ENCODE measurements at regions not wholly inside any gene's neighbourhood (a gene's known extent, or its start where the extent isn't known, plus 50 kb on each side); places are given as distances from the start of the nearest gene placed in this dataset.

GRCh38 chr1:22228505-22228911 is 85.6 kb upstream of the WNT4 start:
- Histone ChIP-seq H3K4me3 (no peak overlapping the region), H3K9me3 (no peaks in the 10 kb centered on the region), H3K27ac (no peak overlapping the region), H3K27me3 (no peaks in the 10 kb centered on the region), H3K4me1 (no peaks in the 10 kb centered on the region), H3K36me3 (no peaks in the 10 kb centered on the region)
- no peak for DNase-seq (ENCODE audit: low spot score in 2 of 2)
- no peak for TF ChIP-seq CTCF (IDR thresholded peaks at IDR 0.05)
- intact Hi-C loops (cut with DNase I) = no loop called here

- H3K9me3 ChIP-seq = no peaks in the 10 kb centered on the region
- H3K27ac ChIP-seq = no peak overlapping the region
- no peak for TF ChIP-seq CTCF (IDR thresholded peaks at IDR 0.05)
- intact Hi-C loops (cut with DNase I) = no loop called here
- H3K4me3 ChIP-seq = no peak overlapping the region
- no peak for DNase-seq (ENCODE audit: low spot score in 2 of 2)
- no peaks in the 10 kb centered on the region for H3K27me3 ChIP-seq
- no peaks in the 10 kb centered on the region for H3K36me3 ChIP-seq
- no peaks in the 10 kb centered on the region for H3K4me1 ChIP-seq
Measured at GRCh38 chr1:22229379-22229778, 86.5 kb upstream of the WNT4 start.

GRCh38 chr1:22231068-22231593 is 88.2 kb upstream of the WNT4 start:
- DNase-seq (ENCODE audit: low spot score in 2 of 2) = no peak
- intact Hi-C loops (cut with DNase I) = no loop called here
- no peak for TF ChIP-seq CTCF (IDR thresholded peaks at IDR 0.05)
- H3K27me3 ChIP-seq = no peaks in the 10 kb centered on the region
- H3K36me3 ChIP-seq = no peaks in the 10 kb centered on the region
- no peaks in the 10 kb centered on the region for H3K4me1 ChIP-seq
- no peak overlapping the region for H3K27ac ChIP-seq
- H3K4me3 ChIP-seq = no peak overlapping the region
- no peaks in the 10 kb centered on the region for H3K9me3 ChIP-seq

- intact Hi-C loops (cut with DNase I) = no loop called here
- Histone ChIP-seq H3K9me3 (no peaks in the 10 kb centered on the region), H3K27ac (no peak overlapping the region), H3K4me1 (no peaks in the 10 kb centered on the region), H3K4me3 (no peak overlapping the region), H3K27me3 (no peaks in the 10 kb centered on the region), H3K36me3 (no peaks in the 10 kb centered on the region)
- no peak for TF ChIP-seq CTCF (IDR thresholded peaks at IDR 0.05)
- DNase-seq (ENCODE audit: low spot score in 2 of 2) = no peak
Measured at GRCh38 chr1:22231995-22232690, 89.2 kb upstream of the WNT4 start.

GRCh38 chr1:22233222-22233621 is 90.3 kb upstream of the WNT4 start:
- no peaks in the 10 kb centered on the region for H3K27me3 ChIP-seq
- H3K27ac ChIP-seq = no peak overlapping the region
- H3K9me3 ChIP-seq = no peaks in the 10 kb centered on the region
- no peaks in the 10 kb centered on the region for H3K36me3 ChIP-seq
- intact Hi-C loops (cut with DNase I) = no loop called here
- no peak overlapping the region for H3K4me3 ChIP-seq
- DNase-seq (ENCODE audit: low spot score in 2 of 2) = no peak
- H3K4me1 ChIP-seq = no peaks in the 10 kb centered on the region
- no peak for TF ChIP-seq CTCF (IDR thresholded peaks at IDR 0.05)
